SH-SY5Y (cell line): ENCODE measurements at regions not wholly inside any gene's neighbourhood (a gene's known extent, or its start where the extent isn't known, plus 50 kb on each side); places are given as distances from the start of the nearest gene placed in this dataset.

Experiments
- GATA2 ChIP-seq: IDR thresholded peaks from 2 replicates; pipeline ENCODE4 v1.6.1; 2011; ENCODE audit warnings: mild to moderate bottlenecking, low read depth, low read length
- GATA3 ChIP-seq: IDR thresholded peaks from 2 replicates; pipeline ENCODE4 v1.6.1; 2011; ENCODE audit warnings: low read depth, mild to moderate bottlenecking, low read length, moderate library complexity

- no peak for TF ChIP-seq GATA2
- no peak for TF ChIP-seq GATA3
Measured at GRCh38 chr3:174700736-174701135, 158.4 kb upstream of the NAALADL2 start.
